AG04449 (cell line): ENCODE measurements at regions not wholly inside any gene's neighbourhood (a gene's known extent, or its start where the extent isn't known, plus 50 kb on each side); places are given as distances from the start of the nearest gene placed in this dataset.

Experiments
- CTCF ChIA-PET: fragments of 350-600 bp; formaldehyde crosslinking; extraction: SDS; loops from one replicate; lab custom pipeline; 2021; ENCODE audit warnings: antibody characterized with exemption; lab: Yijun Ruan, JAX
- POLR2A ChIA-PET: fragments of 400-600, 350-600 bp; formaldehyde crosslinking; extraction: SDS; loops from one replicate; lab custom pipeline; 2020; ENCODE audit warnings: antibody characterized with exemption, inconsistent platforms; lab: Yijun Ruan, JAX
- DNase-seq: peaks from one replicate; pipeline ENCODE4 v3.0.0-alpha.2; 2010; ENCODE audit warnings: low read depth, low spot score
- H3K4me3 ChIP-seq: 2 replicates; pipeline ENCODE4 v1.5.1; 2011; ENCODE audit warnings: low read depth, mild to moderate bottlenecking, control low read depth, low read length
- TF ChIP-seq, protein P1 (sequence below): IDR thresholded peaks from one replicate; pipeline ENCODE4 v1.5.1; 2011; ENCODE audit warnings: mild to moderate bottlenecking, moderate library complexity, low read length, control low read depth, inconsistent platforms; ENCODE audit not compliant: insufficient read depth; ENCODE audit errors: missing control alignments

GRCh38 chr4:120331486-120332370 lies 265.1 kb upstream of the MAD2L1 start:
- no peak for DNase-seq
- ChIA-PET CTCF (no interaction called here), POLR2A (no interaction called here)
- TF ChIP-seq, protein P1, sequence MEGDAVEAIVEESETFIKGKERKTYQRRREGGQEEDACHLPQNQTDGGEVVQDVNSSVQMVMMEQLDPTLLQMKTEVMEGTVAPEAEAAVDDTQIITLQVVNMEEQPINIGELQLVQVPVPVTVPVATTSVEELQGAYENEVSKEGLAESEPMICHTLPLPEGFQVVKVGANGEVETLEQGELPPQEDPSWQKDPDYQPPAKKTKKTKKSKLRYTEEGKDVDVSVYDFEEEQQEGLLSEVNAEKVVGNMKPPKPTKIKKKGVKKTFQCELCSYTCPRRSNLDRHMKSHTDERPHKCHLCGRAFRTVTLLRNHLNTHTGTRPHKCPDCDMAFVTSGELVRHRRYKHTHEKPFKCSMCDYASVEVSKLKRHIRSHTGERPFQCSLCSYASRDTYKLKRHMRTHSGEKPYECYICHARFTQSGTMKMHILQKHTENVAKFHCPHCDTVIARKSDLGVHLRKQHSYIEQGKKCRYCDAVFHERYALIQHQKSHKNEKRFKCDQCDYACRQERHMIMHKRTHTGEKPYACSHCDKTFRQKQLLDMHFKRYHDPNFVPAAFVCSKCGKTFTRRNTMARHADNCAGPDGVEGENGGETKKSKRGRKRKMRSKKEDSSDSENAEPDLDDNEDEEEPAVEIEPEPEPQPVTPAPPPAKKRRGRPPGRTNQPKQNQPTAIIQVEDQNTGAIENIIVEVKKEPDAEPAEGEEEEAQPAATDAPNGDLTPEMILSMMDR, result no peak
- H3K4me3 ChIP-seq, result no peak overlapping the region

- CTCF ChIA-PET, result no interaction called here
- POLR2A ChIA-PET, result no interaction called here
- TF ChIP-seq, protein P1, result no peak
- no peak for DNase-seq
- no peak overlapping the region for H3K4me3 ChIP-seq
Observed at GRCh38 chr4:120329386-120329785, 262.7 kb upstream of the MAD2L1 start.

DNA sequence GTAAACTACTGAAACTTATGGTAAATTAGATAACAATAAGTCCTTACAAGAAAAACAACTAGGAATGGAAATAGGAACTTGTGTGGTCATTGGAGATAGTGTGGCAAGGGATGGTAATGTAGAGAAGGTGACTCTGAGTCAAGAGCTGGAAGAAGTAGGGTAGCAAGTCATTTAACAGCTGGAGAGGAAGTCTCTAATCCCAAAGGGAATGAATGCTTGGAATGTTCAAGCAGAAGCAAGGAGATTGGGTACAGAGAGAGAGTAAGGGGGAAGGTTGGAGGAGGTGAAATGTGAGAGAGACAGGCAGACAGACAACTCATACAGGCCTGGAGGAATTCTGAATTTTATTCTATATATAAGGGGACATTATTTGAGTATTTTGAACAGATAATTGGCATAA lies 260.6 kb upstream of the MAD2L1 start:
- no peak for DNase-seq
- POLR2A ChIA-PET, result no interaction called here
- CTCF ChIA-PET, result no interaction called here
- TF ChIP-seq, protein P1, result no peak
- H3K4me3 ChIP-seq, result no peak overlapping the region

DNA sequence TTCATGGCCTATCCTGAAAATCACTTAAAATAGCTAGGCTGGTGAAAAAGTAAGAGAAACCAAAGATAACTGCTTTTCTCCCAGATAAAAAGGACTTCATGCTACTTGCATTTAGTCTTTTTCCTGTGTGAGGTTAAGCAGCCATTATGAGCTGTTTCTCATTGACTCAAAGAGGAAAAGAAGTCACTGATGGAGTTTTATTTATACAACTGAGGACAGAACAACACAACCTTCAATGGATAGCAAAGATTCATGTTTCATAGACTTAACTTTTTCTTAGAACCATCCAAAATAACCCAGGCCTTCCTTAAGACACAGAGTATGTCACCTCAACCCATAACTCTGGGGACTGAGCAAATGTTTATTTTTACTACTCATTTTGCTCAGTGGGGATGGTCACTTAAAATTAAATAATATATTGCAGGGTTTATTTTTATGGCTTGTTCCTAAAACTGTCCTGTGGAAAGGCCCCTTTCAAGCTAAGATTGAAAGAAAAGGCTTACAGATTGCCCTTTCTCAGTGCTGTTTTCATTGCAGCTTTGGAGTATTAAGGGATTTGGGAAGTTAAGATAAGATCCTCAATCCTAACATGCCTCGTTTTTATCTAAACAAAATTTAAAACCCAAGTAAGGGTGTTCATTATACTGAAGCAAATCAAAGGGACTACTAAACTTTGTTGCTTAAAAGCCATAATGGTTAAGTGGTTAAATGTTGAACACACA lies 252.6 kb upstream of the MAD2L1 start:
- TF ChIP-seq, protein P1, result no peak
- POLR2A ChIA-PET, result no interaction called here
- CTCF ChIA-PET, result no interaction called here
- H3K4me3 ChIP-seq, result no peak overlapping the region
- no peak for DNase-seq

DNA sequence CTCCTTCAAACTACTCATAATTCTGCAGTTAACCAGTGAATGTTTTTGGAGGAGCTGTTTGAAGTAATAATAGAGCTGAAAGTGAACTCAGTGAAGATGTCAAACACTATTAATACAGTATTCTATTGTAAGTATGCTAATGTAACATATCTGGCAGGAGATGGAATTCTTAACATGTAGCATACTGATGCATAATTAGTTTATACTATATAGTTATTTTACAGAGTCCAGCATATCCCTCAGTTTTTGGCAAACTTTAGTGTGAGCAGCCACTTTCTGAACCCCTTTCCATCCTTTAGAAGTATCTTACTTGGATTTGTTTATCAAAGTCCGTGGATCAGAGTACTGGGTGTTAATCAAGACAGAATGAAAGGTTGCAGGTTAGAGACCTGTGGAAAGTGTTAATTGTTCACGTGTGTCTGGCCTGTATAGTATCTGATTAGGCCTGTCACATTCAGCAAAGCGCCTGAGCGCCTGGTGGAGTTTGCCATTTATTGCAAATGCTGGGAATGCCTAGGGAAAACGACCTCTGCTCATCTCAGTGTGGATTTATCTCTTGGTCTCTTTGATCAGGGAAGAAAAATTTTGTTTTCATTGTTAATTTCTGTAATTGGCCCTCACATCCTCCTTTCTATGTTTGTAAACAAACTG lies 251.7 kb upstream of the MAD2L1 start:
- CTCF ChIA-PET, result no interaction called here
- TF ChIP-seq, protein P1, result no peak
- POLR2A ChIA-PET, result no interaction called here
- H3K4me3 ChIP-seq, result no peak overlapping the region
- DNase-seq, result no peak

- no peak overlapping the region for H3K4me3 ChIP-seq
- TF ChIP-seq, protein P1, result no peak
- ChIA-PET CTCF (no interaction called here), POLR2A (no interaction called here)
- DNase-seq, result no peak
Observed at GRCh38 chr4:120317713-120318112, 251.1 kb upstream of the MAD2L1 start.
